Psoas muscle (tissue), 7 donors: ENCODE measurements at regions not wholly inside any gene's neighbourhood (a gene's known extent, or its start where the extent isn't known, plus 50 kb on each side); places are given as distances from the start of the nearest gene placed in this dataset.

Experiments
- ATAC-seq, 4 donors: fragments of 200-7000 bp; cut with Tn5 transposase; one replicate each; pipeline ENCODE4 v1.9.1; 2020; ENCODE audit warnings: moderate library complexity in 3 of 4, mild to moderate bottlenecking in 2 of 4
- DNase-seq, 2 donors: peaks; one replicate each; pipeline ENCODE4 v3.0.0-alpha.2; 2020
- H3K27ac ChIP-seq: fragments of 200-600 bp; one replicate; pipeline ENCODE4 v1.8.0; 2022
- H3K27me3 ChIP-seq, 3 donors: fragments of 200-600 bp in 1 of 3; one replicate each; pipeline versions ENCODE4 v1.6.1 to v1.8.0; 2013 to 2022; ENCODE audit warnings: low read length in 2 of 3, mild to moderate bottlenecking in 2 of 3, moderate library complexity in 1 of 3; ENCODE audit not compliant: insufficient read depth in 3 of 3
- H3K36me3 ChIP-seq, 2 donors: fragments of 200-600 bp in 1 of 2; one replicate each; pipeline versions ENCODE4 v1.6.1 to v1.8.0; 2013 to 2022; ENCODE audit warnings: low read depth in 1 of 2, mild to moderate bottlenecking in 1 of 2, moderate library complexity in 1 of 2; ENCODE audit not compliant: insufficient read depth in 1 of 2
- H3K4me1 ChIP-seq: fragments of 200-600 bp; one replicate; pipeline ENCODE4 v1.8.0; 2022
- H3K4me3 ChIP-seq: fragments of 200-600 bp; one replicate; pipeline ENCODE4 v1.8.0; 2022; ENCODE audit warnings: mild to moderate bottlenecking
- H3K9me3 ChIP-seq: fragments of 200-600 bp; one replicate; pipeline ENCODE4 v1.8.0; 2022
- CTCF ChIP-seq: fragments of 200-600 bp; IDR thresholded peaks from one replicate; pipeline ENCODE4 v1.8.0; 2022; ENCODE audit warnings: antibody characterized with exemption
- WGBS, 3 donors: extraction: QIAGEN DNeasy Blood & Tissue Kit; methylation state at CpG; one replicate each; pipeline versions ENCODE4 v1.1.6 to v1.1.7; 2013; 5-methylcytosine and 5-hydroxymethylcytosine counted together
- intact Hi-C, 2 donors: fragments of 100-400 bp; cut with DNase I; formaldehyde crosslinking; loops; one replicate each; pipeline versions ENCODE4 v1.11.0 to v1.14.2; 2022
- donor health status: healthy with polysubstance abuse.
- donor health status: DM: no; HTN: no; CAD: no; lungs with moderate emphysema.
- donor health status: Bipolar disorder and iron deficiency.
- donor health status: healthy.
- donor health status: DM: yes; HTN: yes; CAD: no.
- donor health status: DM: no; HTN: no; CAD: no.
- donor health status: DM: yes; HTN: yes; CAD: no.

- ATAC-seq: no peak
- Histone ChIP-seq H3K27me3 (no peaks in the 10 kb centered on the region), H3K4me3 (no peak overlapping the region), H3K4me1 (no peaks in the 10 kb centered on the region), H3K9me3 (no peaks in the 10 kb centered on the region), H3K36me3 (no peaks in the 10 kb centered on the region), H3K27ac (no peak overlapping the region)
- TF ChIP-seq CTCF: no peak
- DNase-seq: no peak
- intact Hi-C loops: no loop called here
Measured at GRCh38 chr6:74658391-74658790, 547.5 kb downstream of the COL12A1 start.

DNA sequence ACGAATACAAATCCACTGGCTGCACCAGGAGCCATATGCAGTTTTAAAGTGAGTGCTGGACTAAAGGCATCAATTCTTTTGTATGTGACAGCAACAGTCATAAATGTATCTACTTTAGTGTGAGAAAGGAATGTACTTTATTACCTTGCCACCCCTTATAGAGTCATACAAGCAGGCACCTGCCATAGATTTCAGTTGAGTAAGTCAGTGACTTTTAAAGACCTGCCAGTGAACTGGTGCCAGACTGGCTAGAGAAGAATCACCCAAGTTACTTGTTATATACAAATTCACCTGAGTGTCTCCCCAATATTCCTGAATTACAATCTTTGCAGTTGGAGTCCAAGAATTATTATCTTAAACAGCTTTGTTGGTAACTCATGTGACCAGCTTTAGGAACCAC is 547.9 kb downstream of the COL12A1 start:
- 83 to 89% (median 89%) methylated on average over 1 of the region's 1 CpG for WGBS, 3 donors
- Histone ChIP-seq H3K4me3 (no peak overlapping the region), H3K36me3 (no peaks in the 10 kb centered on the region), H3K4me1 (no peaks in the 10 kb centered on the region), H3K9me3 (no peaks in the 10 kb centered on the region), H3K27ac (no peak overlapping the region), H3K27me3 (no peaks in the 10 kb centered on the region)
- DNase-seq (no peak), ATAC-seq (no peak)
- intact Hi-C loops: no loop called here
- TF ChIP-seq CTCF: no peak

GRCh38 chr6:74657011-74657410 is 548.8 kb downstream of the COL12A1 start:
- no peak for ATAC-seq
- intact Hi-C loops: no loop called here
- 36 to 39% (median 37%) methylated on average over 2 of the region's 2 CpGs for WGBS, 3 donors

DNA sequence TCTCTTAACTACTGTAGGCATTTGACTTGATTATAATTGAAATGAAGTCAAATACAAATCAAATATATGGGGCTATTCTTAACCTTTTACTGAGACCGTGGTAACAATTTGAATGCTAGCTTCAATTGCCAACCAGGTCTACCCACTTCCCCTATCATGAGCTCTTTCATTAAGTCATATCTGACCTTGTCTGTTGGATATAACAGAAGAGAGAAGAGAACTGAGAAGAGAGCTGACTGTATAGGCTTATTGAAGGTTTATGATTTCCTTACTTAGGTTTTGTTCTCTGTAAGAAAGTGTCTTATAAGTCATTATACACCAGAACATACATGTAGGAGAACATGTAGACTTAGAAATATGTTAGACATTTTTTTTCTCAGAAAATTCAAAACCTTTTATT is 549.4 kb downstream of the COL12A1 start:
- DNase-seq: no peak
- WGBS, 3 donors: 84 to 86% (median 85%) methylated on average over 1 of the region's 1 CpG
- intact Hi-C loops: no loop called here
- no peak for TF ChIP-seq CTCF
- Histone ChIP-seq H3K36me3 (no peaks in the 10 kb centered on the region), H3K9me3 (no peaks in the 10 kb centered on the region), H3K27me3 (no peaks in the 10 kb centered on the region), H3K4me1 (no peaks in the 10 kb centered on the region), H3K4me3 (no peak overlapping the region), H3K27ac (no peak overlapping the region)
- ATAC-seq: no peak

More at GRCh38 chr6:74657011-74657410, 548.8 kb downstream of the COL12A1 start:
- Histone ChIP-seq H3K9me3 (no peaks in the 10 kb centered on the region), H3K27ac (no peak overlapping the region), H3K4me3 (no peak overlapping the region), H3K36me3 (no peaks in the 10 kb centered on the region), H3K4me1 (no peaks in the 10 kb centered on the region), H3K27me3 (no peaks in the 10 kb centered on the region)
- no peak for DNase-seq
- no peak for TF ChIP-seq CTCF

- no peaks in the 10 kb centered on the region for H3K36me3 ChIP-seq
- TF ChIP-seq CTCF: no peak
- H3K4me3 ChIP-seq: no peak overlapping the region
- ATAC-seq (no peak), DNase-seq (no peak)
- intact Hi-C loops: no loop called here
- H3K27me3 ChIP-seq: no peaks in the 10 kb centered on the region
- no peak overlapping the region for H3K27ac ChIP-seq
- H3K9me3 ChIP-seq: peaks cover 3% of the 10 kb centered on the region
- no peaks in the 10 kb centered on the region for H3K4me1 ChIP-seq
Measured at GRCh38 chr6:74654296-74654695, 551.6 kb downstream of the COL12A1 start.
